HL-60 (cell line): ENCODE measurements at regions not wholly inside any gene's neighbourhood (a gene's known extent, or its start where the extent isn't known, plus 50 kb on each side); places are given as distances from the start of the nearest gene placed in this dataset.

Source experiments
- DNase-seq, 2 experiments: peaks; one replicate each; pipeline ENCODE4 v3.0.0-alpha.2; 2010 to 2020; ENCODE audit warnings: low read depth in 1 of 2, low spot score in 1 of 2
- H3K27ac ChIP-seq: fragments of 250-450 bp; sonication (Bioruptor Pico); replicated peaks from 2 replicates; pipeline ENCODE4 v1.5.1; 2020; ENCODE audit warnings: mild to moderate bottlenecking, moderate library complexity
- H3K27me3 ChIP-seq: fragments of 250-450 bp; sonication (Bioruptor Pico); 2 replicates; pipeline ENCODE4 v1.5.1; 2021; ENCODE audit warnings: mild to moderate bottlenecking, moderate library complexity; ENCODE audit not compliant: insufficient read depth, poor library complexity, severe bottlenecking
- H3K4me3 ChIP-seq: replicated peaks from 2 replicates; pipeline ENCODE4 v1.5.1; 2011; ENCODE audit warnings: mild to moderate bottlenecking, control low read depth, low read length; ENCODE audit not compliant: insufficient read depth
- GABPA ChIP-seq: IDR thresholded peaks from 2 replicates; pipeline ENCODE4 v1.6.1; 2012; ENCODE audit warnings: low read depth
- POLR2AphosphoS5 ChIP-seq: IDR thresholded peaks from 2 replicates; pipeline ENCODE4 v1.6.1; 2012; ENCODE audit warnings: low read depth
- SPI1 ChIP-seq: IDR thresholded peaks from 2 replicates; pipeline ENCODE4 v1.6.1; 2012; ENCODE audit warnings: low read depth, mild to moderate bottlenecking, borderline replicate concordance
- TF ChIP-seq, protein P1 (sequence below): IDR thresholded peaks from 2 replicates; pipeline ENCODE4 v1.6.1; 2012; ENCODE audit warnings: low read depth; ENCODE audit not compliant: insufficient replicate concordance
- TF ChIP-seq, protein P2 (sequence below): IDR thresholded peaks from one replicate; pipeline ENCODE4 v1.5.1; 2011; ENCODE audit warnings: low read length, control low read depth, inconsistent platforms; ENCODE audit not compliant: insufficient read depth

DNA sequence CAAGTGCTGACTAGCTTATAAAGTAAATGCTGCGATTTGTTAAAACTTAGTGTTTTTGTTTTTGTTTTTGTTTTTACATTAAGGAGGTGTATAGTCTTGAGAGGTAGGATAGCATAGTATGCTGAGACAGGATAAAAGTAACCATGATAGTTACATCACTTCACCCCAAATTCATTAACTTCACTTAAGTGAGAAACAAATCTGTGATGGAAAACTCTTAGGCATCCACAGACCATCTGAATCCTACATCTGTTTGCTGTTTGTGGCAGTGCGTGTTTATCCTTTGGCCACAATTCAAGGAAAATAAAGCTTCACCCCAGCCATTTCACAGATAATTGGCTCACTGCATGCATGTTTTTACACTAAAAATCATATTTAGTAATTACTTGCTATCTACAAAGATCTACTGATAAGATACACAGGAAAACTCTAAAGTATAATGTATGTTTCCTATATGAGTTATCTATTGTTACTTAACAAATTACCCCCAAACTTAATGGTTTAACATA, 82.0 kb downstream of the ZNF622 start:
- H3K27ac ChIP-seq, result no peak overlapping the region
- no peak overlapping the region for H3K4me3 ChIP-seq
- TF ChIP-seq GABPA (no peak), SPI1 (no peak), POLR2AphosphoS5 (no peak)
- TF ChIP-seq, protein P1, sequence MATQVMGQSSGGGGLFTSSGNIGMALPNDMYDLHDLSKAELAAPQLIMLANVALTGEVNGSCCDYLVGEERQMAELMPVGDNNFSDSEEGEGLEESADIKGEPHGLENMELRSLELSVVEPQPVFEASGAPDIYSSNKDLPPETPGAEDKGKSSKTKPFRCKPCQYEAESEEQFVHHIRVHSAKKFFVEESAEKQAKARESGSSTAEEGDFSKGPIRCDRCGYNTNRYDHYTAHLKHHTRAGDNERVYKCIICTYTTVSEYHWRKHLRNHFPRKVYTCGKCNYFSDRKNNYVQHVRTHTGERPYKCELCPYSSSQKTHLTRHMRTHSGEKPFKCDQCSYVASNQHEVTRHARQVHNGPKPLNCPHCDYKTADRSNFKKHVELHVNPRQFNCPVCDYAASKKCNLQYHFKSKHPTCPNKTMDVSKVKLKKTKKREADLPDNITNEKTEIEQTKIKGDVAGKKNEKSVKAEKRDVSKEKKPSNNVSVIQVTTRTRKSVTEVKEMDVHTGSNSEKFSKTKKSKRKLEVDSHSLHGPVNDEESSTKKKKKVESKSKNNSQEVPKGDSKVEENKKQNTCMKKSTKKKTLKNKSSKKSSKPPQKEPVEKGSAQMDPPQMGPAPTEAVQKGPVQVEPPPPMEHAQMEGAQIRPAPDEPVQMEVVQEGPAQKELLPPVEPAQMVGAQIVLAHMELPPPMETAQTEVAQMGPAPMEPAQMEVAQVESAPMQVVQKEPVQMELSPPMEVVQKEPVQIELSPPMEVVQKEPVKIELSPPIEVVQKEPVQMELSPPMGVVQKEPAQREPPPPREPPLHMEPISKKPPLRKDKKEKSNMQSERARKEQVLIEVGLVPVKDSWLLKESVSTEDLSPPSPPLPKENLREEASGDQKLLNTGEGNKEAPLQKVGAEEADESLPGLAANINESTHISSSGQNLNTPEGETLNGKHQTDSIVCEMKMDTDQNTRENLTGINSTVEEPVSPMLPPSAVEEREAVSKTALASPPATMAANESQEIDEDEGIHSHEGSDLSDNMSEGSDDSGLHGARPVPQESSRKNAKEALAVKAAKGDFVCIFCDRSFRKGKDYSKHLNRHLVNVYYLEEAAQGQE, result no peak
- TF ChIP-seq, protein P2, sequence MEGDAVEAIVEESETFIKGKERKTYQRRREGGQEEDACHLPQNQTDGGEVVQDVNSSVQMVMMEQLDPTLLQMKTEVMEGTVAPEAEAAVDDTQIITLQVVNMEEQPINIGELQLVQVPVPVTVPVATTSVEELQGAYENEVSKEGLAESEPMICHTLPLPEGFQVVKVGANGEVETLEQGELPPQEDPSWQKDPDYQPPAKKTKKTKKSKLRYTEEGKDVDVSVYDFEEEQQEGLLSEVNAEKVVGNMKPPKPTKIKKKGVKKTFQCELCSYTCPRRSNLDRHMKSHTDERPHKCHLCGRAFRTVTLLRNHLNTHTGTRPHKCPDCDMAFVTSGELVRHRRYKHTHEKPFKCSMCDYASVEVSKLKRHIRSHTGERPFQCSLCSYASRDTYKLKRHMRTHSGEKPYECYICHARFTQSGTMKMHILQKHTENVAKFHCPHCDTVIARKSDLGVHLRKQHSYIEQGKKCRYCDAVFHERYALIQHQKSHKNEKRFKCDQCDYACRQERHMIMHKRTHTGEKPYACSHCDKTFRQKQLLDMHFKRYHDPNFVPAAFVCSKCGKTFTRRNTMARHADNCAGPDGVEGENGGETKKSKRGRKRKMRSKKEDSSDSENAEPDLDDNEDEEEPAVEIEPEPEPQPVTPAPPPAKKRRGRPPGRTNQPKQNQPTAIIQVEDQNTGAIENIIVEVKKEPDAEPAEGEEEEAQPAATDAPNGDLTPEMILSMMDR, result no peak
- DNase-seq, result no peak
- no peaks in the 10 kb centered on the region for H3K27me3 ChIP-seq

DNA sequence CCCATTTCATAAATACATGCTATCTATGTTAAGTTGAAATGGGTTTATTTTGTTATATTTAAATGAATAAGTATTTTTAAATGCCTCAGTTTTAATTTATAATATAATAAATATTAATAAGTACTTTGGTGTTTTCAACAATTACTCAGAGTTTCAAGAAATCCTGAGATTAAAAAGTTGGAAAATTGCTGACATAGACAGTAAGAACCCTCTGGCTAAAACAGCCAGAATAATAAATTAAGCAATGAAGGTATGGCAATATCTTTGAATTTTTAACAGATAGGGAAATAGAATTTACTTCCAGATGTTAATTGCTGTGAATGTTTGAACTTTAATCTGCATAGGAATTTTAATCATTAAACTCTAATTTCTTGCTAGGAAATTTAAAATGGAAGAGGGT, 83.6 kb downstream of the ZNF622 start:
- Histone ChIP-seq H3K4me3 (no peak overlapping the region), H3K27me3 (no peaks in the 10 kb centered on the region), H3K27ac (no peak overlapping the region)
- no peak for TF ChIP-seq SPI1
- TF ChIP-seq, protein P1, result no peak
- TF ChIP-seq POLR2AphosphoS5, result no peak
- no peak for TF ChIP-seq GABPA
- TF ChIP-seq, protein P2, result no peak
- DNase-seq, result no peak

DNA sequence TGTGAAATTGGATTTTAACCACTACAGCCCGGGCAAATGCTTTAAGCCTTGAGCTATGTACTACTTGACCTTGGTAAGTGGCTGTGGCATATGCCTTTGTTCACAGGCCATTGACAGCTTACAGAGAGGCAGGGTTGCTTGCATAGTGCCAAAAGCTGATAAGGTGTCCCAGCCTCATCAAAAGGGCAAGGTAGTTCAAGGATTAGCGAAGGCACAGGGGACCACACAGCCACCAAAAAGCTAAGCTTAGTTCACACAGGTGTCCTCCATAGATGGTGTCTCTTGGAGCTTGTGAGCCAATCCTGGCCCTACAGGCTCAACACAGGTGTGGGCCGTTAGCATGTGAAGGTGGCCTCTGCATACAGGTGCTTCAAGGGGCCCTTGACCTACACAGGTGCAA, 86.8 kb downstream of the ZNF622 start:
- DNase-seq, result no peak
- no peak overlapping the region for H3K4me3 ChIP-seq
- TF ChIP-seq, protein P2, result no peak
- TF ChIP-seq POLR2AphosphoS5 (no peak), SPI1 (no peak), GABPA (no peak)
- TF ChIP-seq, protein P1, result no peak

More for the DNA sequence above, 86.8 kb downstream of the ZNF622 start:
- peaks cover 2% of the 10 kb centered on the region for H3K27me3 ChIP-seq
- no peak overlapping the region for H3K27ac ChIP-seq
